Activated CD4-positive, alpha-beta memory T cell treated with anti-CD3 and anti-CD28 coated beads for 36 hours (primary cell): ENCODE measurements at regions not wholly inside any gene's neighbourhood (a gene's known extent, or its start where the extent isn't known, plus 50 kb on each side); places are given as distances from the start of the nearest gene placed in this dataset.

Source experiments
- CTCF ChIA-PET: fragments of 350-600 bp; sonication (Branson Sonifier 250); formaldehyde crosslinking; loops from one replicate; lab custom pipeline; 2021; ENCODE audit warnings: antibody characterized with exemption, inconsistent platforms; lab: Charles Lee
- POLR2A ChIA-PET: fragments of 350-600 bp; sonication (Branson Sonifier 250); formaldehyde crosslinking; loops from one replicate; lab custom pipeline; 2021; ENCODE audit warnings: antibody characterized with exemption; lab: Charles Lee
- DNase-seq: peaks from one replicate; pipeline ENCODE4 v3.0.0-alpha.2; 2020
- H3K27ac Mint-ChIP-seq: one replicate; pipeline ENCODE4 v1.8.0; 2021; ENCODE audit warnings: mixed read lengths
- H3K27me3 Mint-ChIP-seq: one replicate; pipeline ENCODE4 v1.8.0; 2021; ENCODE audit warnings: mixed read lengths
- H3K36me3 Mint-ChIP-seq: one replicate; pipeline ENCODE4 v1.8.0; 2021; ENCODE audit warnings: mixed read lengths
- H3K4me1 Mint-ChIP-seq: one replicate; pipeline ENCODE4 v1.8.0; 2021; ENCODE audit warnings: low read depth, mixed read lengths
- H3K4me3 Mint-ChIP-seq: one replicate; pipeline ENCODE4 v1.8.0; 2021; ENCODE audit warnings: mild to moderate bottlenecking, mixed read lengths
- H3K9me3 Mint-ChIP-seq: one replicate; pipeline ENCODE4 v1.8.0; 2021; ENCODE audit warnings: mixed read lengths
- intact Hi-C: fragments of 100-400 bp; cut with micrococcal nuclease; formaldehyde crosslinking; loops from one replicate; pipeline ENCODE4 v1.15.1; 2023

DNA sequence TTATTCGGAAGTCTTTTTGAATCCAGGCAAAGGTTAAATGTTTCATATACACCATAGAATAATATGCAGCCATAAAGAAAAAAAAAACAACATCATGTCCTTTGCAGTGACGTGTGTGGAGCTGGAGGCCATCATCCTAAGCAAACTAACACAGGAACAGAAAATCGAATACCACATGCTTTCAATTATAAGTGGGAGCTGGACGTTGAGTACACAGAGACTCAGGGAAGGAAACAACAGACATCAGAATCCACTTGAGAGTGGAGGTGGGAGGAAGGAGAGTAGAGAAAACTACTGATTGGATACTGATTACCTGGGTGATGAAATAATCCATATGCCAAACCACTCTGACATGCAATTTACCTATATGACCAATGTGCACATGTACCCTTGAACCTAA is 293.4 kb downstream of the KLF6 start:
- Mint-ChIP-seq H3K27ac (no peak overlapping the region), H3K36me3 (peaks cover 1% of the 10 kb centered on the region), H3K9me3 (peaks cover 16% of the 10 kb centered on the region), H3K4me1 (no peaks in the 10 kb centered on the region), H3K4me3 (no peak overlapping the region), H3K27me3 (peaks cover 20% of the 10 kb centered on the region)
- ChIA-PET CTCF (no interaction called here), POLR2A (no interaction called here)
- intact Hi-C loops, result no loop called here
- DNase-seq, result no peak

DNA sequence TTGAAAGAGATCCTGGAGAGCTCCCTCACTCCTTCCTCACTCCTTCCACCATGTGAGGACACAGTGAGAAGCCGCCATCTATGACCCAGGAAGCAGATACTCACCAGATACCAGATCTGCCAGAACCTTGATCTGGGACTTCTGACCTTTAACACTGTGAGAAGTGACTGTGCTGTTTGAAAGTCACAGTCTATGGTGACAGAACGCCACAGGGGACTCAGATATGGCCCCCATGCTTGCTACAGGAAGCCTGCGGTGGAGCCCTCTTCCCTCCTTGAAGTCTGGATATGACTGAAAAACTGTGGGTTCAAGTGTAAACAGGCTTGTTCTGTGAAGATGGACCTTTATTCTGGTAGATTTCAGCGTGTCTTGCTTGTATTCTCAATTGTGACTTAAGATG is 297.8 kb downstream of the KLF6 start:
- no peak overlapping the region for H3K27ac Mint-ChIP-seq
- H3K36me3 Mint-ChIP-seq, result peaks cover 1% of the 10 kb centered on the region
- peak; percentile 28 for DNase-seq
- H3K9me3 Mint-ChIP-seq, result peaks cover 16% of the 10 kb centered on the region
- intact Hi-C loops, result no loop called here
- H3K27me3 Mint-ChIP-seq, result peaks cover 3% of the 10 kb centered on the region
- H3K4me1 Mint-ChIP-seq, result peaks cover 22% of the 10 kb centered on the region
- no peak overlapping the region for H3K4me3 Mint-ChIP-seq
- POLR2A ChIA-PET, result no interaction called here
- CTCF ChIA-PET, result no interaction called here

DNA sequence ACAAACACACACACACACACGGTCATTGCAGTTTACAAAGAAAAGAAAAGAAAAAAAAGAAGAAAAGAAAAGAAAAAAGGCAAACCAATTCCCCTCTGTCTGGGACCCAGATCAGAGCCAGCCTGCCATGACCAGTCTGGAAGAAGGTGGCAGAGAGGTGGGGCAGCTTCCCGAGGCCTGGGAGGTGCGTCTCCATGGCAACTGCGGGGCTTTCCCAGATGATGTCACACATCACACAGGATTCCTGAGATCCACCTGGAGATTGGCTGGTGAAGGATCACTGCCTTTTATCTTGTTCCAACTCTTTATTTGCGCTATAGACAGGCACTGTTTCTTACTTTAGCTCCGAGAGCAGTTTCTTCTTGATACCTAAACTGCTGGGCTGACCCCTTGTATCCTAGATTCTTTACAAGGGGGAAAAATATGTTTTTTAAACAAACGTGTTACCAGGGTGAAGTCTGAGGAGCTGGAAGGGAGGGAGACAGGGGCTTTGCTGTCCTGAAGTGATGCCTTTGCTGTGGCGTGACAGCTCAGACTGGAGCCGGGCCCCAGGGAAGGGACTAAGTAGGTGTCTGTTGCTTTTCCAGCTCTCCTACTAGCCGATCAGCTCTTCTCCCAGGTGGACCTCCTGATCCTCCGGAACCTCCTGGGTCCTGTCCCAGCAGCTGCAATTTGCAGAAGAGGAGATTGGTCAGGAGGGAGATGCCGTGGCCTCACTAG is 298.5 kb downstream of the KLF6 start:
- peaks cover 26% of the 10 kb centered on the region for H3K4me1 Mint-ChIP-seq
- H3K36me3 Mint-ChIP-seq, result peaks cover 1% of the 10 kb centered on the region
- POLR2A ChIA-PET, result no interaction called here
- DNase-seq, result no peak
- no peak overlapping the region for H3K27ac Mint-ChIP-seq
- intact Hi-C loops, result no loop called here
- H3K4me3 Mint-ChIP-seq, result no peak overlapping the region
- CTCF ChIA-PET, result no interaction called here
- H3K9me3 Mint-ChIP-seq, result peaks cover 16% of the 10 kb centered on the region
- H3K27me3 Mint-ChIP-seq, result peaks cover 3% of the 10 kb centered on the region

DNA sequence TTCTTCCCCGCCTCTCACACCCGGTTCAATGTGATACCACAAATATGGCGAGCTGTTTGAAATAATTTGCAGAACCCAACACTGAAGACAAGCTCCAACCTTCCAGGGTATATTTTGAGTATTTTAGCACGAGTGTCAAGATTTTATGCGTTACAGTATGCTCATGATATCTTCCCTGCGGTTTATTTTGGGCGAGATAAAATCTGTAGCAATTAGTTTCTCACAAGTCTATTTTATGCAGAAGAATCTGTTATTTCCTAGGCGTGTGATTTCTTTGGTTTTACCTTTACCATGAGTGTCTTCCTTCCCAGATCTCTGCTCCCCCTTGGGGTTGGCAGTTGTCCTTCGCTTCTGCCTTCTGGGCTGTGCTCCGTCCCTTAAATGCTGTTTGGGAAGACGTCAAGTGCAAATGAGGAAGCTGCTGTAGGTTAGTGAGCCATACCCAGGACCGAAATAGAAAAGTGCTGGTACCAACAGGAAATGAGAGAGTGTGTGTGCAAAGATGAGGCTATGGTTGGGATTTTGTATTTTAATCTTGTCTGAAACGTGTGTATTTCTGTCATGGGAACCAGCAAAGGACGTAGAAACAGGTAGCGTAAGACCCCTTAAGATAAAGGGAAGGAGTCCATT is 299.8 kb downstream of the KLF6 start:
- H3K9me3 Mint-ChIP-seq, result peaks cover 16% of the 10 kb centered on the region
- H3K27ac Mint-ChIP-seq, result no peak overlapping the region
- ChIA-PET CTCF (interaction anchor here (1.4 kb wide), 1 partner anchor 26 kb away, joined by 3 read pairs; no protein-coding TSS in a partner anchor), POLR2A (no interaction called here)
- no peak overlapping the region for H3K4me3 Mint-ChIP-seq
- peaks cover 3% of the 10 kb centered on the region for H3K27me3 Mint-ChIP-seq
- H3K36me3 Mint-ChIP-seq, result peaks cover 1% of the 10 kb centered on the region
- H3K4me1 Mint-ChIP-seq, result peaks cover 30% of the 10 kb centered on the region
- no peak for DNase-seq
- intact Hi-C loops, result no loop called here

DNA sequence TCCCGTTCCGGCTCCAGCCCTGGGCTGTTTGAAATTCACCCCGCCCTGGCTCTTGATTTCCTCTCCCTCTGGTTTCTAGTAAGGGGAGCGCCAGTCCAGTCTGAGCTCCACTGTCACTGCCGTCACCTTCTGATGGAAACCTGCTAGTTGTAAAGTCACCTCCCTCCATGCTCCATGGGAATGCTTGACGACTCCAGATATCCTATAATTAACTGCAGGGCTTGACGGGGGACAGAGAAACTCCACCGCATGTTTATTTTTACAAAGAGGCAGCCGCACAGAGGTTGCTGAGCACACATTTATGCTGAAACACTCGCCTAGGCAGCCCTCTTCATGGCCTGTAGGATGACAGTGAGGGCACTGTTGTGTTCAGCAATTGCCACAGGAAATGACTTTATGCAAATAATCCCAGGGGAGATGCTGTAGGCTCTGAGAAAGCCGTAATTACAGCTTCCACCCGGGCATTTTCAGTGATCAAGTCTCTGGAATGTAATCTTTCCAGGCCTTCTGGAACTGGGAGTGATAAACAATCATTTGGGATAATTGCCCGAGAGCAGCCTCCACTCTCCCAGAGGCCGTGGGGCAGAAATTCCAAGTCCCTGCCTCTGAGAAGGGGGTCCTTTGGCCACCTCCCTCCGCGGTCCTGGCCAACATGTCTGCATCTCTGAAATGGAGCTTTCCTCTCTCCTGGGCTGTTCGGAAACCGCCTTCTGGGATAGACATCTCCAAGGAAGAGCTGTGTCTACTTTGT is 300.5 kb downstream of the KLF6 start:
- Mint-ChIP-seq H3K27ac (no peak overlapping the region), H3K36me3 (peaks cover 1% of the 10 kb centered on the region), H3K4me1 (peaks cover 32% of the 10 kb centered on the region), H3K4me3 (no peak overlapping the region), H3K9me3 (peaks cover 11% of the 10 kb centered on the region), H3K27me3 (peaks cover 3% of the 10 kb centered on the region)
- intact Hi-C loops, result loop anchor here (5.0 kb wide), 1 partner anchor 78 kb away; no protein-coding TSS in a partner anchor
- CTCF ChIA-PET, result interaction anchor here (1.4 kb wide), 1 partner anchor 27 kb away, joined by 3 read pairs; no protein-coding TSS in a partner anchor
- DNase-seq, result no peak
- POLR2A ChIA-PET, result no interaction called here

DNA sequence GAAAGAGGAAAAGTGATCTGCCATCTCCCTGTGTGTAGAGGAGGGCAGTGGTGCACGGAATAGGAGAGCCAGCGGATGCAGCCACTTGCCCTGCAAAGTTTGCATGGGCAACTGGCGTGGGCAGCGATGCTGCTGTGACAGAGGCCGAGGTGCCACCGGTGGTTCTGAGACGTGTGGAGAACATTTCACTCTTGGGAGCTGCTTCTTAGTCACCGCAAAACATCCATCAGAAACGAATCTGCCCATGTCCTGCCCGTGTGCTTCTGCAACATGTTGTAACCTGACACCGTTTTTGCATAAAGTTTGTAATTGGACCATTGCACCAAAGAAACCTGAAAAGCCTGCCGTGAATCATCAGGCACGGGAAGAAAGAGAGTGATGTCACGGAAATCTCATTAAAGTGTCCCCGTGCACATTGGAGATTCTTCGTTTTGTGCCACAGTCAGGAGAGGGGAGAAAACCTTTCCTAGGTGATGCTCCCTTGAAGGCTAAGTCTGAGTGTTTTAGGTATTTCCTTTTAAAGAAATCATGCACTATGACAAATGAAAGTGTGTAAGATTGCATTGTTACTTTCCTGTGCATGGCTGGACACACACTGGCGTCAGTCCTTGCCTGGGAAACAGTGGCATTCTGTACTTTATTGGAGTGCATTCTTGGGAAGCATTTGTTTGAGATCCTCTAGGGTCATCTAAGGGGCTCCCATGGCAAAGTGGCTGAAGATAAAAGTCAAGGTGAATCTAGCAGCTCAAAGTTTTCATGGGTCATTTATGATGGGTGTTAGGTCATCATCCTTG is 302.6 kb downstream of the KLF6 start:
- no peaks in the 10 kb centered on the region for H3K36me3 Mint-ChIP-seq
- H3K4me1 Mint-ChIP-seq, result peaks cover 43% of the 10 kb centered on the region
- no peaks in the 10 kb centered on the region for H3K9me3 Mint-ChIP-seq
- no peak overlapping the region for H3K4me3 Mint-ChIP-seq
- peaks cover 1% of the 10 kb centered on the region for H3K27me3 Mint-ChIP-seq
- peak; percentile 30 for DNase-seq
- ChIA-PET POLR2A (no interaction called here), CTCF (no interaction called here)
- peak overlapping the region; percentile 2 for H3K27ac Mint-ChIP-seq
- intact Hi-C loops, result loop anchor here (5.0 kb wide), 1 partner anchor 80 kb away; no protein-coding TSS in a partner anchor

DNA sequence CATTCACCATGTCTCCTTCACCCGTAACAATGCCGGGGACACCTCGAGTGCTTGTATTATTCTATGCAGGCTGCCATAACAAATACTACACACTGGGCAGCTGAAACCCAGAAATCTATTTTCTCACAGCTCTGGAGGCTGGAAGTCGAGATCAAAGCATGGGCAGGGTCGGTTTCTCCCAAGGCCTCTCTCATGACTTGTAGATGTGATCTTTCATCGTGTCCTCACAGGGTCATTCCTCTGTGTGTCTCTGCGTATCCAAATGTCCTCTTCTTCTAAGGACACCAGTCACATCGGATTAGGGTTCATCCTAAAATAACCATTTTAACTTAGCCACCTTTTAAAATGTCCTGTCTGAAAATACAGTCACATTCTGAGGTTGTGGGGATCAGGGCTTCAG is 303.5 kb downstream of the KLF6 start:
- Mint-ChIP-seq H3K36me3 (no peaks in the 10 kb centered on the region), H3K27ac (no peak overlapping the region), H3K4me1 (peaks cover 48% of the 10 kb centered on the region), H3K27me3 (peaks cover 3% of the 10 kb centered on the region), H3K9me3 (no peaks in the 10 kb centered on the region), H3K4me3 (no peak overlapping the region)
- CTCF ChIA-PET, result no interaction called here
- POLR2A ChIA-PET, result interaction anchor here (0.7 kb wide), 1 partner anchor 15 kb away, joined by 3 read pairs; no protein-coding TSS in a partner anchor
- no peak for DNase-seq
- intact Hi-C loops, result loop anchor here (5.0 kb wide), 1 partner anchor 81 kb away; no protein-coding TSS in a partner anchor

DNA sequence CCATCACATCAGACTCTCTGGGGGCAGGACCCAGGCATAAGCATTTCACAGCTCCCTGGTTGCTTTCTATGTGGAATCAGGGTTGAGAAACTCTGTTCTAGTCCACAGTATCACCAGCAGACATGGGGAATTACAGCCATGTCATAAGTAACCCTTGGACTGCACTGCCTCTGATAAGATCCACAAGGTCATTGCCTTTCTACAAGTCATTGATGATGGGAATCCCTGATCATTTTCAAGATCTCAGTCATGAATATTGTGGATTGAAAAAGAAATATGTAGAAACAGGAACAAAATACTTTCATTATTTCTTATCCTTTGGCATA is 304.1 kb downstream of the KLF6 start:
- Mint-ChIP-seq H3K27me3 (peaks cover 3% of the 10 kb centered on the region), H3K36me3 (no peaks in the 10 kb centered on the region), H3K4me1 (peaks cover 48% of the 10 kb centered on the region), H3K4me3 (no peak overlapping the region), H3K27ac (no peak overlapping the region), H3K9me3 (no peaks in the 10 kb centered on the region)
- CTCF ChIA-PET, result no interaction called here
- POLR2A ChIA-PET, result interaction anchor here (0.7 kb wide), 1 partner anchor 15 kb away, joined by 3 read pairs; no protein-coding TSS in a partner anchor
- intact Hi-C loops, result loop anchor here (5.0 kb wide), 1 partner anchor 81 kb away; no protein-coding TSS in a partner anchor
- DNase-seq, result no peak

DNA sequence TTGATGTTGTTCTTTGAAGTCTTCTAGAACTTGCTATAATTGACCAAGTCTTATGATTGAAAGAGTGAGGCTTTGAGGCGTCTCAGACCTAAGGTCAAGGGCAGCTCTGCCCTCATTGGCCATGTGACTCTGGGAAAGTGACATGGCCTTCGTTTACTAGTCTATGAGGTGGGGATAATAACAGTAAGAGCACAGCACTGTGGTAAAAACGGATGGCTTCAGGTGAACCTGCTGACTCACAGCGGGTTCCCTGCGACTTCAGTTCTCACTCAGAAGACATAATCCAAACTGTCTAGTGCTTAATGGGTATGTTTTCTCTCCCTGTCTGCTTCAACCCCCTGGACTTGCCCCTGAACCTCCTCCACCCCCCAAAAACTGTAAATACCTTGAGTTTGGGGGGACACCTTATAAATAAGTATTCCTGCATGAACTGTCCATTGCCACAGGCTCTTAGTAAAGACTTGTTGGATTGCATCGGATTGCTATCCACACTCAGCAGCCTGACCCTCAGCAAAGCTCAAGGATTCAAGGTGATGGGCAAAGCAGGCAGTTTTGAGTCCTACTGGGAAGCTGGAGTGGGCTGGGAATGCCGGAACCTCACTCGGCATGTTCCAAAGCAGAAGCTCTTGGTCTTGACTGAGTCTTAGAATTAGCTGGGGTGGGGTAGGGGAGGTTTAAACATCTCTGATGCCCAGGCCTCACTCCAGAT is 304.6 kb downstream of the KLF6 start:
- intact Hi-C loops, result loop anchor here (5.0 kb wide), 1 partner anchor 82 kb away; no protein-coding TSS in a partner anchor
- Mint-ChIP-seq H3K9me3 (no peaks in the 10 kb centered on the region), H3K27ac (no peak overlapping the region), H3K36me3 (no peaks in the 10 kb centered on the region), H3K4me1 (peaks cover 45% of the 10 kb centered on the region), H3K4me3 (no peak overlapping the region), H3K27me3 (peaks cover 4% of the 10 kb centered on the region)
- ChIA-PET POLR2A (interaction anchor here (0.7 kb wide), 1 partner anchor 14 kb away, joined by 3 read pairs; no protein-coding TSS in a partner anchor), CTCF (no interaction called here)
- peak; percentile 56 for DNase-seq

DNA sequence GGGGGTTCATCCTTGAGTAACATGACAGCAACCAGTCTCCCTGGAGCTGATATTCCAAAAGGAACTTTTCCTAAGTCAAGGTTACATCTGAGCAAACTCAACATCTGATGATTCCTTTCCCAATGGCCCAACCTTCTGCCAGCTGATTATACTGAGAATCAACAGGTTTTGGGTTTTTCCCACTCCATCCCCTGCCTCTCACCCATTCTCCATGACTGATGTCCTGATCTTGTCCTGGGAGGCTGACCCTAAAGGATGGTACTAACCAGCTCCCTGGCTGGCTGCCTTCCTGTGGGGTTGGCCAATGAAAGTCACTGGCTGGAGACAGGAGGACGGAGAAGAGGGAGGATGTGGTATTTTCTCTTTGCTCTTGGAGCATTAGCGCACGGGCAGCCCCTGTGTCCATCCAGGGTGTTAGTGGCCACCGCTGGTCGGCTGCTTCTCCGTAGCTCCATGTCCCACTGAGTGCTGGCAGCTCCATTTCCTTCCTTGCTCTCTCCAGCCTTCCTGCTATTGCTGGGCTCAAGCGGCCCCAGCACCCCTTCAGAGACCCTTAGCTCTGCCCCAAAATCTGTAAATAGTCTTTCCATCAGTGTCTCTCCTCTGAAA is 306.2 kb upstream of the PITRM1 start:
- no peak overlapping the region for H3K4me3 Mint-ChIP-seq
- ChIA-PET POLR2A (no interaction called here), CTCF (no interaction called here)
- H3K4me1 Mint-ChIP-seq, result peaks cover 32% of the 10 kb centered on the region
- peaks cover 4% of the 10 kb centered on the region for H3K27me3 Mint-ChIP-seq
- H3K36me3 Mint-ChIP-seq, result no peaks in the 10 kb centered on the region
- H3K27ac Mint-ChIP-seq, result no peak overlapping the region
- DNase-seq, result no peak
- intact Hi-C loops, result loop anchor here (5.0 kb wide), 1 partner anchor 279 kb away; no protein-coding TSS in a partner anchor
- H3K9me3 Mint-ChIP-seq, result no peaks in the 10 kb centered on the region

DNA sequence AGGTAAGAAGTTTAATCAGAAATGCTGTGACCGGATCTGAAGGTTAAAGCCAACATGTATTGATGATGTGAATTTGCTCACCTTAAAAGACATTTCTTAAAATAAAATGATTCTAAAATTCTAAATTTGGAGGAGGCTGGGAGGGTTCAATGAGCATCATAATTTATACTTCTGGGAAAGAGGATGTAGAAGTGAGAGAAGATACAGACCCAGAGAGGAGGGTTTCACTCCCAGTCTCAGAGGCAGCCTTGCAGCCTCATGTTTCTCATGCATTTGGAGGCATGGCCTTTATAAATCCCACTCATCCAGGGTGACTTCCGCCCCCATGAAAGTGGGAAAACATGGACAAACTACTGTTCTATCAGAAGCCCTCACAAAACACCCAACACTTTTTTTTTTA is 305.6 kb upstream of the PITRM1 start:
- POLR2A ChIA-PET, result no interaction called here
- Mint-ChIP-seq H3K36me3 (no peaks in the 10 kb centered on the region), H3K27me3 (peaks cover 4% of the 10 kb centered on the region), H3K27ac (no peak overlapping the region), H3K4me1 (peaks cover 32% of the 10 kb centered on the region), H3K4me3 (no peak overlapping the region), H3K9me3 (no peaks in the 10 kb centered on the region)
- intact Hi-C loops, result loop anchor here (5.0 kb wide), 1 partner anchor 279 kb away; no protein-coding TSS in a partner anchor
- DNase-seq, result no peak
- CTCF ChIA-PET, result no interaction called here
